Activated CD8-positive, alpha-beta T cell treated with anti-CD3 and anti-CD28 coated beads for 36 hours (primary cell): ENCODE measurements at regions not wholly inside any gene's neighbourhood (a gene's known extent, or its start where the extent isn't known, plus 50 kb on each side); places are given as distances from the start of the nearest gene placed in this dataset.
"Not testable (repeated sequence)": the region's sequence is repeated elsewhere in the genome, so short reads cannot be mapped to it uniquely, and the experiment has no call there.

ENCODE experiments used
- ATAC-seq: fragments of 200-7000 bp; cut with Tn5 transposase; one replicate; pipeline ENCODE4 v1.10.0; 2021; ENCODE audit warnings: mild to moderate bottlenecking, moderate library complexity
- CTCF ChIA-PET: fragments of 350-600 bp; sonication (Branson Sonifier 250); formaldehyde crosslinking; loops from one replicate; lab custom pipeline; 2021; ENCODE audit warnings: antibody characterized with exemption; lab: Charles Lee
- POLR2A ChIA-PET: fragments of 350-600 bp; sonication (Branson Sonifier 250); formaldehyde crosslinking; loops from one replicate; lab custom pipeline; 2021; ENCODE audit warnings: antibody characterized with exemption; lab: Charles Lee
- DNase-seq: peaks from one replicate; pipeline ENCODE4 v3.0.0-alpha.2; 2020
- H3K27ac Mint-ChIP-seq: one replicate; pipeline ENCODE4 v1.8.0; 2021; ENCODE audit warnings: mild to moderate bottlenecking, mixed read lengths
- H3K27me3 Mint-ChIP-seq: one replicate; pipeline ENCODE4 v1.8.0; 2021; ENCODE audit warnings: mixed read lengths
- H3K36me3 Mint-ChIP-seq: one replicate; pipeline ENCODE4 v1.8.0; 2021; ENCODE audit warnings: low read depth, mixed read lengths
- H3K4me1 Mint-ChIP-seq: one replicate; pipeline ENCODE4 v1.8.0; 2021; ENCODE audit warnings: low read depth, mixed read lengths
- H3K4me3 Mint-ChIP-seq: one replicate; pipeline ENCODE4 v1.8.0; 2021; ENCODE audit warnings: mild to moderate bottlenecking, moderate library complexity, mixed read lengths
- H3K9me3 Mint-ChIP-seq: one replicate; pipeline ENCODE4 v1.8.0; 2021; ENCODE audit warnings: mixed read lengths
- intact Hi-C: fragments of 100-400 bp; cut with micrococcal nuclease; formaldehyde crosslinking; loops from one replicate; pipeline ENCODE4 v1.10.0; 2022
- TF ChIP-seq, protein P1 (sequence below): fragments of 200-600 bp; IDR thresholded peaks from one replicate; pipeline ENCODE4 v1.8.0; 2022; ENCODE audit warnings: antibody characterized with exemption, mild to moderate bottlenecking

DNA sequence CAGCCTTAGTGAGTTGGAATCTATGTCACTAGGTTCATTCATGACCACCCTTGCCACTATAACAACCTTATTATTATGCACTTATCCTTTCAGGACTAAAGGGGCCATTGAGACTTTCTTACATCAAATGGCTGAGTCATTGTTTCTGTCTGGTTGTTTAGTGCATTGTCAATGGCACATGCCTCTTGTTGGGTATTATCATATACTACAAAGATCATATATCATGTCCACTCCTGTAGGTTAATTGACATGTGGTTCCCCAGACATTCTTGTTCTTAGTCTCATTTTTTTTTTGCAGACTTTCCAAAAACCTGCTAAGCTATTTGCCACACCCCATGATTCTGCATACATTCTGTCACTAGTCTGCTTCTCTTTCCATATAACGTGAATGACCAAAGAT lies 66.7 kb upstream of the PRDM9 start:
- intact Hi-C loops, result no loop called here
- POLR2A ChIA-PET, result no interaction called here
- TF ChIP-seq, protein P1, sequence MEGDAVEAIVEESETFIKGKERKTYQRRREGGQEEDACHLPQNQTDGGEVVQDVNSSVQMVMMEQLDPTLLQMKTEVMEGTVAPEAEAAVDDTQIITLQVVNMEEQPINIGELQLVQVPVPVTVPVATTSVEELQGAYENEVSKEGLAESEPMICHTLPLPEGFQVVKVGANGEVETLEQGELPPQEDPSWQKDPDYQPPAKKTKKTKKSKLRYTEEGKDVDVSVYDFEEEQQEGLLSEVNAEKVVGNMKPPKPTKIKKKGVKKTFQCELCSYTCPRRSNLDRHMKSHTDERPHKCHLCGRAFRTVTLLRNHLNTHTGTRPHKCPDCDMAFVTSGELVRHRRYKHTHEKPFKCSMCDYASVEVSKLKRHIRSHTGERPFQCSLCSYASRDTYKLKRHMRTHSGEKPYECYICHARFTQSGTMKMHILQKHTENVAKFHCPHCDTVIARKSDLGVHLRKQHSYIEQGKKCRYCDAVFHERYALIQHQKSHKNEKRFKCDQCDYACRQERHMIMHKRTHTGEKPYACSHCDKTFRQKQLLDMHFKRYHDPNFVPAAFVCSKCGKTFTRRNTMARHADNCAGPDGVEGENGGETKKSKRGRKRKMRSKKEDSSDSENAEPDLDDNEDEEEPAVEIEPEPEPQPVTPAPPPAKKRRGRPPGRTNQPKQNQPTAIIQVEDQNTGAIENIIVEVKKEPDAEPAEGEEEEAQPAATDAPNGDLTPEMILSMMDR, result no peak
- Mint-ChIP-seq H3K9me3 (peaks cover 14% of the 10 kb centered on the region), H3K27ac (no peak overlapping the region), H3K36me3 (no peaks in the 10 kb centered on the region), H3K4me1 (no peaks in the 10 kb centered on the region), H3K27me3 (no peaks in the 10 kb centered on the region), H3K4me3 (no peak overlapping the region)
- no peak for DNase-seq
- no peak for ATAC-seq
- CTCF ChIA-PET, result no interaction called here

DNA sequence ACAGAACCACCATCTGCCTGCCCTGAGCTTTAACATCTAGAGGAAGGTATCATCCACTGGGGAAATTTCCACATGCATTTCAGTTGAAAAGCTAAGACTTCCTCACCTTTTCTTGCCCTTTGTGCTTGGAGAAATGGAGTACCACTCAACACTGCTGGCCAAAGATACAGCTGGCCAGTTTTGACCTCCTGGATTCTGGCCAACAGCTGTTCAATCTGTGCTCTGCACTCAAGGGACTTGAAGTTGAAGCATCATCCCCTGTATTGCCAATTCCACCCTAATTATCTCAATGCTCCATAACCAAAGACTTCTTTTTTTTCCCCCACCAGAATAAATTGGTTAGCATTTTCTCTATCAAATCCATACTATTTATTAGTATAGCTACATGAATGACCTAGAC lies 70.4 kb upstream of the PRDM9 start:
- TF ChIP-seq, protein P1, result no peak
- H3K36me3 Mint-ChIP-seq, result no peaks in the 10 kb centered on the region
- DNase-seq (no peak), ATAC-seq (no peak)
- intact Hi-C loops, result no loop called here
- H3K27ac Mint-ChIP-seq, result no peak overlapping the region
- no peaks in the 10 kb centered on the region for H3K4me1 Mint-ChIP-seq
- CTCF ChIA-PET, result interaction anchor here (1.0 kb wide), 1 partner anchor 11 kb away, joined by 4 read pairs; no protein-coding TSS in a partner anchor
- peaks cover 13% of the 10 kb centered on the region for H3K9me3 Mint-ChIP-seq
- H3K4me3 Mint-ChIP-seq, result no peak overlapping the region
- no peaks in the 10 kb centered on the region for H3K27me3 Mint-ChIP-seq
- POLR2A ChIA-PET, result no interaction called here

DNA sequence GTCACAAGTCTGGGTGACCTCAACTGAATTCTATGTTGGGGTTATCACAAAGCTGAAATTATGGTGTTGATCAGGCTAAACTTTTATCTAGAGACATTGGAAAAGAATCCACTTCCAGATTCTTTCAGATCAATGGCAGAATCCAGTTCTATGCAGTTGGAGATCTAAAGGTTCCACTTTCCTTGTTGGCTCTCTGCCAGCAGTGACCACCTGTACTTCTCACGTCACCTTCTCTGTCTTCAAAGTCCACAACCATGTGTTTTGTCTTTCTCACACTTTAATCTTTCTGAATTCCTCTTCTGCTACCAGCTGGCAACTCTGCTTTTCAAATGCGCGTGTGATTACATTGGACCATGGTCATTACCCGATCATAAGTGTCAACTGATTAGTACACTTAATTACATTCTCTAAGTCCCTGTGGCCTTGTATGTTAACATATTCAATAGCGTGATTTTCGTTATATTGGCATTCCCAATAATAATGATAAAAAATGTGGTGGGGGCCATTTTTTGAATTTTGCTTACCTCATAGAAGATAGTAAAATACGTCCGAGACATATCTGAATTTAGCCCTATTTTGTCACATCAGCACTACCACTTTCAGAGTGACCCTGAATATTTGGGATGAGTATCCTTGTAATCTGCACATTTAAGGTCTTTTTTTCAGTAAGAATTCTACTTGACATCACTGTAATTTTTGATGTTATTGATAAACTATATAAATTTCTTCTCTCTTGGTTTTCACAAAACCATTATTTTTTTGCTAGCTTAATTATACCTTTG lies 73.7 kb upstream of the PRDM9 start:
- Mint-ChIP-seq H3K9me3 (peaks cover 11% of the 10 kb centered on the region), H3K36me3 (no peaks in the 10 kb centered on the region), H3K27ac (no peak overlapping the region), H3K27me3 (no peaks in the 10 kb centered on the region), H3K4me1 (no peaks in the 10 kb centered on the region), H3K4me3 (no peak overlapping the region)
- intact Hi-C loops, result no loop called here
- ATAC-seq (no peak), DNase-seq (no peak)
- TF ChIP-seq, protein P1, result no peak
- POLR2A ChIA-PET, result interaction anchor here (0.6 kb wide), 1 partner anchor 33 kb away, joined by 3 read pairs; no protein-coding TSS in a partner anchor
- CTCF ChIA-PET, result no interaction called here

DNA sequence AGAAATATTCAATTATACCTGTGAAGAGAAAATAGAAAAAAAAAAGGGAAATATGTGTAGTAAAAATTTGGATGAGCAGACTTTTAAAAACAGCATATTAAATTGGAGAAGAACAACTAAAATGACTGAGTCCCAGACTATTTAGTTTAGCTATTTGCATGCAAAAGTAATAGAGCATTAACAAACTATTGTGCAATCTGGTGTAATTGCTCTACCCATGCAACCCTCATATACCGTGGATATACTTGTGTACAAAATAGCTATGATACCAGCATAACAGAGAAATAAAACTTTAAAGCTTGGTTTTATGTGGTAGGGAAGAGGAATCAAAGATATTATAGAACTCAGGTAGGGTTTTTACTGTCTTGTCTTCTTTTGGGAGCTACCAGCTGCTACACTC lies 78.7 kb upstream of the PRDM9 start:
- ATAC-seq, result no peak
- no peak overlapping the region for H3K4me3 Mint-ChIP-seq
- H3K27me3 Mint-ChIP-seq, result no peaks in the 10 kb centered on the region
- DNase-seq, result no peak
- H3K36me3 Mint-ChIP-seq, result no peaks in the 10 kb centered on the region
- intact Hi-C loops, result no loop called here
- H3K4me1 Mint-ChIP-seq, result no peaks in the 10 kb centered on the region
- POLR2A ChIA-PET, result no interaction called here
- TF ChIP-seq, protein P1, result no peak
- CTCF ChIA-PET, result no interaction called here
- no peak overlapping the region for H3K27ac Mint-ChIP-seq
- H3K9me3 Mint-ChIP-seq, result peaks cover 10% of the 10 kb centered on the region

DNA sequence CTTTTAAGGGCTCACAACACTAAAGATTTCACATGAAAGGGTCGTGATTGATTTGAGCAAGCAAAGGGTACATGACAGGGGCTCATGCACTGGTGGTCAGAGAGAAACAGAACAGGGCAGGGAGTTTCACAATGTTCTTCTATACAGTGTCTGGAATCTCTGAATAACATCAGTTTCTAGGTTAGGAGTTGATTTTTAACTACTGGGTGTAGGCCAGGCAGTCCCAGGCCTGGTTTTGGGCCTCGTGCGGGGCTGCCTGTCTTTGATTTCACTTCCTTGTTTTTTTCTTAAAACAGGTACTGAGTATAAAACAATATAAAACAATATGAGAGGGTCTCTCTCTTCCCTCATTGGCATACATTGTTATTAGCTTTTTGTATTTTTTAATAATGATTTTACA lies 87.2 kb upstream of the PRDM9 start:
- ATAC-seq, H3K36me3 Mint-ChIP-seq, POLR2A ChIA-PET, CTCF ChIA-PET, H3K27me3 Mint-ChIP-seq, H3K4me3 Mint-ChIP-seq, DNase-seq, H3K4me1 Mint-ChIP-seq, intact Hi-C loops, H3K27ac Mint-ChIP-seq: not testable (repeated sequence)
- H3K9me3 Mint-ChIP-seq, result peaks cover 15% of the 10 kb centered on the region
